Choroid plexus epithelial cell (primary cell): ENCODE measurements at regions not wholly inside any gene's neighbourhood (a gene's known extent, or its start where the extent isn't known, plus 50 kb on each side); places are given as distances from the start of the nearest gene placed in this dataset.
A peak's percentile ranks its signal among the peaks of the same experiment; 100 is the strongest.

ENCODE experiments used
- DNase-seq: peaks from one replicate; pipeline ENCODE4 v3.0.0-alpha.2; 2010; ENCODE audit warnings: low read depth
- H3K4me3 ChIP-seq: 2 replicates; pipeline ENCODE4 v1.5.1; 2011; ENCODE audit warnings: low read depth, mild to moderate bottlenecking, control low read depth, low read length, moderate library complexity
- CTCF ChIP-seq: conservative IDR thresholded peaks from 2 replicates; pipeline ENCODE4 v1.5.1; 2011; ENCODE audit warnings: low read depth, mild to moderate bottlenecking, control low read depth, inconsistent platforms, low read length, moderate library complexity

- TF ChIP-seq CTCF: no peak
- DNase-seq: peak; percentile 94
- no peak overlapping the region for H3K4me3 ChIP-seq
Observed at GRCh38 chr10:3500408-3500856, 284.6 kb downstream of the KLF6 start.

- no peak for TF ChIP-seq CTCF
- peak; percentile 35 for DNase-seq
- H3K4me3 ChIP-seq: no peak overlapping the region
Observed at GRCh38 chr10:3499120-3499519, 285.9 kb downstream of the KLF6 start.

- DNase-seq: no peak
- TF ChIP-seq CTCF: no peak
- no peak overlapping the region for H3K4me3 ChIP-seq
Observed at GRCh38 chr10:3497581-3497980, 287.4 kb downstream of the KLF6 start.

GRCh38 chr10:3496138-3496537, 288.9 kb downstream of the KLF6 start:
- TF ChIP-seq CTCF: no peak
- no peak for DNase-seq
- no peak overlapping the region for H3K4me3 ChIP-seq

- H3K4me3 ChIP-seq: no peak overlapping the region
- TF ChIP-seq CTCF: no peak
- DNase-seq: no peak
Observed at GRCh38 chr10:3495281-3495680, 289.7 kb downstream of the KLF6 start.

GRCh38 chr10:3494838-3495230, 290.2 kb downstream of the KLF6 start:
- no peak for DNase-seq
- H3K4me3 ChIP-seq: no peak overlapping the region
- TF ChIP-seq CTCF: no peak

GRCh38 chr10:3494131-3494837, 290.7 kb downstream of the KLF6 start:
- DNase-seq: peak; percentile 55
- peak overlapping the region; percentile 6 for H3K4me3 ChIP-seq
- no peak for TF ChIP-seq CTCF
